ENCODE measurements at regions not wholly inside any gene's neighbourhood (a gene's known extent, or its start where the extent isn't known, plus 50 kb on each side); places are given as distances from the start of the nearest gene placed in this dataset.

- no peak for DNase-seq (ENCODE audit: low spot score)
Measured at GRCh38 chr13:66071608-66072007, 1158.5 kb downstream of the PCDH9 start.

GRCh38 chr13:66071029-66071428 lies 1159.1 kb downstream of the PCDH9 start:
- no peak for DNase-seq (ENCODE audit: low spot score)

- no peak for DNase-seq (ENCODE audit: low spot score)
Measured at GRCh38 chr13:66069570-66069969, 1160.6 kb downstream of the PCDH9 start.

GRCh38 chr13:66068683-66069082 lies 1161.5 kb downstream of the PCDH9 start:
- no peak for DNase-seq (ENCODE audit: low spot score)

GRCh38 chr13:66048888-66049287 lies 1181.2 kb downstream of the PCDH9 start:
- DNase-seq (ENCODE audit: low spot score): no peak

GRCh38 chr13:66040506-66040905 lies 1189.6 kb downstream of the PCDH9 start:
- DNase-seq (ENCODE audit: low spot score): no peak

- no peak for DNase-seq (ENCODE audit: low spot score)
Measured at GRCh38 chr13:66037096-66037495, 1193.0 kb downstream of the PCDH9 start.

GRCh38 chr13:66036636-66037035 lies 1193.5 kb downstream of the PCDH9 start:
- DNase-seq (ENCODE audit: low spot score): no peak

GRCh38 chr13:66036024-66036614 lies 1194.0 kb downstream of the PCDH9 start:
- DNase-seq (ENCODE audit: low spot score): no peak

- no peak for DNase-seq (ENCODE audit: low spot score)
Measured at GRCh38 chr13:66033924-66034323, 1196.2 kb downstream of the PCDH9 start.

- DNase-seq (ENCODE audit: low spot score): no peak
Measured at GRCh38 chr13:66021846-66022245, 1208.3 kb downstream of the PCDH9 start.

GRCh38 chr13:66014771-66015170 lies 1215.4 kb downstream of the PCDH9 start:
- no peak for DNase-seq (ENCODE audit: low spot score)

GRCh38 chr13:66009241-66009640 lies 1220.9 kb downstream of the PCDH9 start:
- no peak for DNase-seq (ENCODE audit: low spot score)

GRCh38 chr13:66003558-66003957 lies 1226.6 kb downstream of the PCDH9 start:
- no peak for DNase-seq (ENCODE audit: low spot score)

- DNase-seq (ENCODE audit: low spot score): no peak
Measured at GRCh38 chr13:66001140-66001539, 1229.0 kb downstream of the PCDH9 start.

GRCh38 chr13:65999411-65999810 lies 1230.7 kb downstream of the PCDH9 start:
- no peak for DNase-seq (ENCODE audit: low spot score)

GRCh38 chr13:65990684-65991083 lies 1239.5 kb downstream of the PCDH9 start:
- DNase-seq (ENCODE audit: low spot score): no peak

GRCh38 chr13:65985612-65986011 lies 1244.5 kb downstream of the PCDH9 start:
- DNase-seq (ENCODE audit: low spot score): no peak

- DNase-seq (ENCODE audit: low spot score): no peak
Measured at GRCh38 chr13:65977525-65977924, 1252.6 kb downstream of the PCDH9 start.

GRCh38 chr13:65971541-65971940 lies 1258.6 kb downstream of the PCDH9 start:
- DNase-seq (ENCODE audit: low spot score): no peak

- DNase-seq (ENCODE audit: low spot score): peak; percentile 36
Measured at GRCh38 chr13:65966991-65967451, 1263.1 kb downstream of the PCDH9 start.

GRCh38 chr13:65965501-65965900 lies 1264.6 kb downstream of the PCDH9 start:
- no peak for DNase-seq (ENCODE audit: low spot score)

- no peak for DNase-seq (ENCODE audit: low spot score)
Measured at GRCh38 chr13:65964672-65965071, 1265.5 kb downstream of the PCDH9 start.

GRCh38 chr13:65959305-65959704 lies 1270.8 kb downstream of the PCDH9 start:
- no peak for DNase-seq (ENCODE audit: low spot score)

Measured in SK-N-DZ (cell line).